Stomach (tissue), 8 donors: ENCODE measurements at regions not wholly inside any gene's neighbourhood (a gene's known extent, or its start where the extent isn't known, plus 50 kb on each side); places are given as distances from the start of the nearest gene placed in this dataset.
"Not testable (repeated sequence)": the region's sequence is repeated elsewhere in the genome, so short reads cannot be mapped to it uniquely, and the experiment has no call there.

Experiments used
- DNase-seq, 2 donors: peaks; one replicate each; pipeline versions ENCODE4 v3.0.0 to v3.0.0-alpha.2; 2013 to 2019
- H3K27ac ChIP-seq, 5 donors: fragments of 200-600 bp in 4 of 5; sonication (generic) in 4 of 5; one replicate each; pipeline ENCODE4 v1.5.1; 2013 to 2019; ENCODE audit warnings: mild to moderate bottlenecking in 1 of 5, moderate library complexity in 1 of 5
- H3K27me3 ChIP-seq, 3 donors: fragments of 200-600 bp; sonication (generic); one replicate each; pipeline ENCODE4 v1.5.1; 2017 to 2019; ENCODE audit warnings: mixed run types in 1 of 3
- H3K36me3 ChIP-seq, 4 donors: fragments of 200-600 bp; sonication (generic); 1 replicate in 3 of 4; 2 replicates in 1 of 4; pipeline ENCODE4 v1.5.1; 2016 to 2019
- H3K4me1 ChIP-seq, 4 donors: fragments of 200-600 bp; sonication (generic); one replicate each; pipeline ENCODE4 v1.5.1; 2016 to 2019
- H3K4me3 ChIP-seq, 4 donors: fragments of 200-600 bp; sonication (generic) in 3 of 4; one replicate each; pipeline ENCODE4 v1.5.1; 2016 to 2019; ENCODE audit warnings: mild to moderate bottlenecking in 1 of 4
- H3K9me3 ChIP-seq, 4 donors: fragments of 200-600 bp; sonication (generic); one replicate each; pipeline ENCODE4 v1.5.1; 2016 to 2019
- EP300 ChIP-seq: sonication (generic); formaldehyde crosslinking; IDR thresholded peaks from one replicate; pipeline ENCODE4 v1.6.1; 2017; ENCODE audit warnings: antibody characterized with exemption
- POLR2A ChIP-seq, 4 donors: fragments of 450-650 bp; IDR thresholded peaks; one replicate each; pipeline ENCODE4 v1.6.1; 2016; ENCODE audit warnings: antibody characterized with exemption in 4 of 4, control low read depth in 2 of 4, mild to moderate bottlenecking in 1 of 4, moderate library complexity in 1 of 4
- POLR2AphosphoS5 ChIP-seq, 3 donors: sonication (generic); formaldehyde crosslinking; IDR thresholded peaks; one replicate each; pipeline ENCODE4 v1.6.1; 2016; ENCODE audit warnings: antibody characterized with exemption in 3 of 3
- WGBS, 5 donors: extraction: QIAGEN DNeasy Blood & Tissue Kit in 3 of 5; methylation state at CpG; one replicate each; pipeline versions ENCODE4 v1.1.5 to v1.1.7; 2013 to 2018; 5-methylcytosine and 5-hydroxymethylcytosine counted together
- intact Hi-C: fragments of 100-400 bp; cut with DNase I; formaldehyde crosslinking; loops from one replicate; pipeline ENCODE4 v1.15.1; 2023; ENCODE audit warnings: low total_unique reads
- TF ChIP-seq, protein P1 (sequence below), 7 experiments: fragments of 450-650 bp in 4 of 7; fragments of 200-600 bp in 3 of 7; sonication (generic) in 3 of 7; IDR thresholded peaks; one replicate each; pipeline ENCODE4 v1.5.1; 2016 to 2019; ENCODE audit warnings: antibody characterized with exemption in 7 of 7, control low read depth in 2 of 7, mild to moderate bottlenecking in 1 of 7
- donor health status: healthy with polysubstance abuse.
- donor health status: Bipolar disorder and iron deficiency.
- donor health status: healthy.

DNA sequence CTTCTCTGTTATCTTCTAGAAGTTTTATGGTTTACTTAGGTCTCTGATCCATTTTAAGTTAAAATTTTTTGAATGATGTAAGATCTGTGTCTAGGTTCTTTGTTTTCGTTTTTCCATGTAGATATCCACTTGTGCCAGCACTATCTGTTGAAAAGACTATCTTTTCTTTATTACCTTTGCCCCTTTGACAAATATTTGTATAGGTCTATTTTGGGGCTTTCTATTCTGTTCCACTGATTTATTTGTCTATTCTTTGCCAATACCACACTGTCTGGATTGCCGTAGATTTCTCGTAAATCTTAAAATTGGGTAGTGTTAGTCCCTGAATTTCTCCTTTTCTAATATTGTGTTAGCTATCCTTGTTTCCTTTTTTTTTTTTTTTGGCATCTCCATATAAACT, 71.4 kb upstream of the PDSS1 start:
- Histone ChIP-seq H3K36me3 (no peaks in the 10 kb centered on the region), H3K4me3 (no peak overlapping the region), H3K9me3 (no peaks in the 10 kb centered on the region), H3K27me3 (peaks cover 0 to 24% (median 3%) of the 10 kb centered on the region in 3 donors), H3K4me1 (peaks cover 9 to 23% (median 11%) of the 10 kb centered on the region in 4 donors), H3K27ac (no peak overlapping the region)
- intact Hi-C loops = loop anchor here (10.0 kb wide), 1 partner anchor 699 kb away; no protein-coding TSS in a partner anchor
- no peak for TF ChIP-seq POLR2A (IDR thresholded peaks at IDR 0.05)
- DNase-seq = no peak
- 49 to 77% (median 74%) methylated on average over 3 of the region's 3 CpGs for WGBS, 5 donors

- no peak for DNase-seq
- no peak for TF ChIP-seq EP300
- no peaks in the 10 kb centered on the region for H3K36me3 ChIP-seq
- no peak overlapping the region for H3K27ac ChIP-seq
- peaks cover 5 to 11% (median 7%) of the 10 kb centered on the region in 4 donors for H3K4me1 ChIP-seq
- WGBS, 5 donors = 46 to 73% (median 55%) methylated on average over 3 of the region's 3 CpGs
- no peak overlapping the region for H3K4me3 ChIP-seq
- H3K27me3 ChIP-seq = peaks cover 0 to 17% (median 1%) of the 10 kb centered on the region in 3 donors
- no peaks in the 10 kb centered on the region for H3K9me3 ChIP-seq
- intact Hi-C loops = loop anchor here (10.0 kb wide), 1 partner anchor 697 kb away; no protein-coding TSS in a partner anchor
These were observed 70.2 kb upstream of the PDSS1 start for GRCh38 chr10:26627324-26627723.

- TF ChIP-seq, protein P1, sequence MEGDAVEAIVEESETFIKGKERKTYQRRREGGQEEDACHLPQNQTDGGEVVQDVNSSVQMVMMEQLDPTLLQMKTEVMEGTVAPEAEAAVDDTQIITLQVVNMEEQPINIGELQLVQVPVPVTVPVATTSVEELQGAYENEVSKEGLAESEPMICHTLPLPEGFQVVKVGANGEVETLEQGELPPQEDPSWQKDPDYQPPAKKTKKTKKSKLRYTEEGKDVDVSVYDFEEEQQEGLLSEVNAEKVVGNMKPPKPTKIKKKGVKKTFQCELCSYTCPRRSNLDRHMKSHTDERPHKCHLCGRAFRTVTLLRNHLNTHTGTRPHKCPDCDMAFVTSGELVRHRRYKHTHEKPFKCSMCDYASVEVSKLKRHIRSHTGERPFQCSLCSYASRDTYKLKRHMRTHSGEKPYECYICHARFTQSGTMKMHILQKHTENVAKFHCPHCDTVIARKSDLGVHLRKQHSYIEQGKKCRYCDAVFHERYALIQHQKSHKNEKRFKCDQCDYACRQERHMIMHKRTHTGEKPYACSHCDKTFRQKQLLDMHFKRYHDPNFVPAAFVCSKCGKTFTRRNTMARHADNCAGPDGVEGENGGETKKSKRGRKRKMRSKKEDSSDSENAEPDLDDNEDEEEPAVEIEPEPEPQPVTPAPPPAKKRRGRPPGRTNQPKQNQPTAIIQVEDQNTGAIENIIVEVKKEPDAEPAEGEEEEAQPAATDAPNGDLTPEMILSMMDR (IDR thresholded peaks at IDR 0.05) = no peak
- no peak for TF ChIP-seq POLR2A (IDR thresholded peaks at IDR 0.05)
- no peak for TF ChIP-seq EP300
- no peak for TF ChIP-seq POLR2AphosphoS5 (IDR thresholded peaks at IDR 0.05)
- WGBS, 5 donors = 56 to 89% (median 68%) methylated on average over 2 of the region's 2 CpGs
- Histone ChIP-seq H3K4me3 (no peak overlapping the region), H3K27me3 (peaks cover 0 to 8% (median 0%) of the 10 kb centered on the region in 3 donors), H3K36me3 (no peaks in the 10 kb centered on the region), H3K9me3 (no peaks in the 10 kb centered on the region), H3K27ac (no peak overlapping the region), H3K4me1 (no peaks in the 10 kb centered on the region)
- DNase-seq = no peak
- intact Hi-C loops = loop anchor here (10.0 kb wide), 1 partner anchor 696 kb away; no protein-coding TSS in a partner anchor
These were observed 69.1 kb upstream of the PDSS1 start for GRCh38 chr10:26628395-26628794.

GRCh38 chr10:26632171-26632570, 65.3 kb upstream of the PDSS1 start:
- H3K9me3 ChIP-seq, intact Hi-C loops, H3K36me3 ChIP-seq, H3K27me3 ChIP-seq, H3K4me3 ChIP-seq, H3K4me1 ChIP-seq, DNase-seq, H3K27ac ChIP-seq: not testable (repeated sequence)
- WGBS, 5 donors = 91 to 95% (median 93%) methylated on average over 2 to 3 of the region's 3 CpGs

DNA sequence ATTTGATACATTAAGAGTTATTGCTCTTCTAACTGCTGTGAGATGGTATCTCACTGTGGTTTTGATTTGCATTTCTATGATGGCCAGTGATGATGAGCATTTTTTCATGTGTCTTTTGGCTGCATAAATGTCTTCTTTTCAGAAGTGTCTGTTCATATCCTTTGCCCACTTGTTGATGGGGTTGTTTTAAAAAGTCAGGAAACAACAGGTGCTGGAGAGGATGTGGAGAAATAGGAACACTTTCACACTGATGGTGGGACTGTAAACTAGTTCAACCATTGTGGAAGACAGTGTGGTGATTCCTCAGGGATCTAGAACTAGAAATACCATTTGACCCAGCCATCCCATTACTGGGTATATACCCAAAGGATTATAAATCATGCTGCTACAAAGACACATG, 63.4 kb upstream of the PDSS1 start:
- H3K27me3 ChIP-seq, H3K4me3 ChIP-seq, H3K4me1 ChIP-seq, H3K9me3 ChIP-seq, DNase-seq, H3K27ac ChIP-seq, H3K36me3 ChIP-seq, intact Hi-C loops: not testable (repeated sequence)

GRCh38 chr10:26637521-26638275, 59.8 kb upstream of the PDSS1 start:
- 78 to 88% (median 81%) methylated on average over 13 to 19 of the region's 19 CpGs for WGBS, 5 donors
- no peaks in the 10 kb centered on the region for H3K36me3 ChIP-seq
- H3K9me3 ChIP-seq = peaks cover 0 to 3% (median 0%) of the 10 kb centered on the region in 4 donors
- H3K4me1 ChIP-seq = no peaks in the 10 kb centered on the region
- no peak overlapping the region for H3K4me3 ChIP-seq
- H3K27ac ChIP-seq = no peak overlapping the region
- no peak for DNase-seq
- TF ChIP-seq POLR2AphosphoS5 (IDR thresholded peaks at IDR 0.05) = no peak
- no peak for TF ChIP-seq EP300
- TF ChIP-seq POLR2A (IDR thresholded peaks at IDR 0.05) = no peak
- TF ChIP-seq, protein P1 (IDR thresholded peaks at IDR 0.05) = no peak
- intact Hi-C loops = no loop called here
- H3K27me3 ChIP-seq = no peaks in the 10 kb centered on the region
